ENCODE measurements at regions not wholly inside any gene's neighbourhood (a gene's known extent, or its start where the extent isn't known, plus 50 kb on each side); places are given as distances from the start of the nearest gene placed in this dataset.

GRCh38 chr16:77564791-77565390 lies 130.1 kb upstream of the ADAMTS18 start:
- H3K9me3 ChIP-seq (ENCODE audit: insufficient read depth in 2 of 2, low read depth in 1 of 2, low read length in 1 of 2) = no peaks in the 10 kb centered on the region
- no peak overlapping the region for H3K9ac ChIP-seq (replicated peaks in 1 of 4; ENCODE audit: extremely low read depth in 1 of 4, low read depth in 3 of 4, low read length in 3 of 4)
- H4K5ac ChIP-seq (ENCODE audit: insufficient read length, low read depth, low read length) = no peak overlapping the region
- no peak overlapping the region for H3K23ac ChIP-seq (ENCODE audit: insufficient read length)
- peaks cover 1% of the 10 kb centered on the region; the same call in 1 of the 2 replicates for H3K23me2 ChIP-seq (ENCODE audit: low read depth, low read length)
- DNase-seq (ENCODE audit: low read depth in 1 of 2, low spot score in 2 of 2) (no peak), FAIRE-seq (no peak)
- no peak overlapping the region for H3K14ac ChIP-seq (ENCODE audit: insufficient read length)
- H2AK5ac ChIP-seq (ENCODE audit: low read depth, low read length) = no peak overlapping the region
- no peaks in the 10 kb centered on the region for H3K27me3 ChIP-seq (replicated peaks in 1 of 4; ENCODE audit: control insufficient read depth in 3 of 4, extremely low read depth in 1 of 4, insufficient read depth in 3 of 4, low read length in 3 of 4)
- ChIA-PET POLR2A (ENCODE audit: partially characterized antibody) (no interaction called here), CTCF (ENCODE audit: partially characterized antibody) (interaction anchor here (0.6 to 2.7 kb wide), 2 partner anchors 16 to 19 kb away, joined by 3 to 16 read pairs; no protein-coding TSS in a partner anchor)
- H4K8ac ChIP-seq (ENCODE audit: extremely low read depth, insufficient read depth, low read length) = no peak overlapping the region
- no peaks in the 10 kb centered on the region for H3K36me3 ChIP-seq (ENCODE audit: control insufficient read depth in 2 of 4, insufficient read depth in 4 of 4, low read length in 3 of 4)
- no peak overlapping the region for H2BK15ac ChIP-seq (ENCODE audit: low read length)
- H2BK120ac ChIP-seq (replicated peaks; ENCODE audit: low read depth, low read length) = no peak overlapping the region
- no peak overlapping the region for H2BK5ac ChIP-seq (ENCODE audit: low read depth, low read length)
- H3K4me1 ChIP-seq (replicated peaks in 1 of 4; ENCODE audit: control insufficient read depth in 3 of 4, insufficient read depth in 4 of 4, low read length in 3 of 4) = no peaks in the 10 kb centered on the region
- 95% methylated on average over 5 of the region's 5 CpGs; no CpG with 5 or more reads in 1 of the 2 experiments for WGBS, 2 experiments (ENCODE audit: extremely low coverage in 1 of 2, insufficient coverage in 1 of 2, insufficient read length in 1 of 2, insufficient replicate concordance in 2 of 2, low coverage in 1 of 2, low lambda C conversion rate in 2 of 2, missing lambda C conversion rate in 1 of 2)
- H3K79me1 ChIP-seq (ENCODE audit: low read depth, low read length) = no peaks in the 10 kb centered on the region
- H2BK20ac ChIP-seq (ENCODE audit: low read length) = no peak overlapping the region
- no peak overlapping the region for H3K4me3 ChIP-seq (ENCODE audit: extremely low read depth in 1 of 4, insufficient read depth in 2 of 4, low read depth in 3 of 4, low read length in 4 of 4)
- no peak overlapping the region for H3K4me2 ChIP-seq (ENCODE audit: insufficient read depth in 1 of 2, low read depth in 2 of 2, low read length in 2 of 2)
- H3K27ac ChIP-seq (ENCODE audit: low read depth, low read length) = no peak overlapping the region
- no peak overlapping the region for H2BK12ac ChIP-seq (ENCODE audit: low read depth, low read length)
- H4K91ac ChIP-seq (replicated peaks; ENCODE audit: insufficient read length, low read length) = no peak overlapping the region
- no peaks in the 10 kb centered on the region for H4K20me1 ChIP-seq (replicated peaks in 1 of 2; ENCODE audit: control insufficient read depth in 1 of 2, insufficient read depth in 2 of 2, low read length in 2 of 2)
- no peak overlapping the region for H3K4ac ChIP-seq (replicated peaks; ENCODE audit: insufficient read length, low read depth, low read length)
- H3K79me2 ChIP-seq (ENCODE audit: control insufficient read depth in 1 of 2, insufficient read depth in 2 of 2, low read length in 2 of 2) = no peaks in the 10 kb centered on the region
- H2AFZ ChIP-seq (ENCODE audit: low read length) = no peak overlapping the region
- no peak overlapping the region for H3K56ac ChIP-seq (replicated peaks; ENCODE audit: insufficient read length, low read depth, low read length)
- TF ChIP-seq MAFK (IDR thresholded peaks at IDR 0.05; ENCODE audit: low read depth, low read length) (no peak), KDM1A (IDR thresholded peaks at IDR 0.05; ENCODE audit: borderline replicate concordance, low read length) (no peak), EZH2 (IDR thresholded peaks at IDR 0.05; ENCODE audit: low read depth, low read length, severe bottlenecking) (no peak), TBP (IDR thresholded peaks at IDR 0.05; ENCODE audit: low read depth, low read length) (no peak), RBBP5 (IDR thresholded peaks at IDR 0.05; ENCODE audit: borderline replicate concordance, low read depth, low read length) (no peak), SUZ12 (IDR thresholded peaks at IDR 0.05; ENCODE audit: low read length) (no peak), KDM4A (IDR thresholded peaks at IDR 0.05; ENCODE audit: low read depth, low read length, severe bottlenecking) (no peak), RXRA (IDR thresholded peaks at IDR 0.05; ENCODE audit: insufficient read depth, low read depth, low read length) (no peak), PHF8 (conservative IDR thresholded peaks at IDR 0.05; ENCODE audit: low read depth, low read length) (no peak), MAX (IDR thresholded peaks at IDR 0.05) (no peak), TAF1 (IDR thresholded peaks at IDR 0.05; ENCODE audit: low read depth, low read length) (no peak)
- no peak overlapping the region for H3K18ac ChIP-seq (ENCODE audit: extremely low read depth, low read length)

All from H1 (cell line).